ENCODE measurements at regions not wholly inside any gene's neighbourhood (a gene's known extent, or its start where the extent isn't known, plus 50 kb on each side); places are given as distances from the start of the nearest gene placed in this dataset.

DNA sequence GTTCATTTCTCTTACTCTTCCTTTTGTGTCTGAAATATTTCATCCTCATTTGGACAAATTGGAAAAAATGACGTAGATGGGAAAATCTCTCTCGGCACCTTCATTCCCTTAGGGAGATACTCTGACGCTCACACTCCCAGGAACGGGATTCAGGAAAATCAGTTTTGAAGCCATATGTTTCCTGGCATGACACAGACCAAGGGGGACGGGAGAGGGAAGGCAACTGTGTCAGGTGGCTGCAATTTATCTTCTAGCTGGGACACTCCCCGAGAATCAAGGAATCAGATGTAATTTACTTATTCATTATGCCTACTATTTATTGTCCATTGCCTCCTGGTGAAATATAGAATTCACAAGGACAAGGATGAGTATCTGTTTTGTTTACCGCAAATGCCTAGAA lies 65.5 kb downstream of the IRX5 start:
- H3K27me3 ChIP-seq (ENCODE audit: insufficient read depth, low read length, poor library complexity, severe bottlenecking), result no peaks in the 10 kb centered on the region
- H4K20me1 ChIP-seq (ENCODE audit: insufficient read depth, low read length, poor library complexity, severe bottlenecking), result no peaks in the 10 kb centered on the region
- no peaks in the 10 kb centered on the region for H3K9me2 ChIP-seq (replicated peaks; ENCODE audit: low read depth, low read length)
- H3F3A ChIP-seq (ENCODE audit: low read depth), result no peaks in the 10 kb centered on the region
- H3K79me2 ChIP-seq (ENCODE audit: insufficient read depth, low read length), result no peaks in the 10 kb centered on the region
- no peak overlapping the region for H3K4me2 ChIP-seq (ENCODE audit: low read depth, low read length, poor library complexity, severe bottlenecking)
- no peak overlapping the region for H3K4me3 ChIP-seq (ENCODE audit: low read length, poor library complexity, severe bottlenecking)
- no peak overlapping the region for H3K9ac ChIP-seq (ENCODE audit: low read depth, low read length, poor library complexity, severe bottlenecking)
- no peaks in the 10 kb centered on the region for H3K4me1 ChIP-seq (ENCODE audit: insufficient read depth, low read length, poor library complexity, severe bottlenecking)
- no peak overlapping the region for H2AFZ ChIP-seq (ENCODE audit: low read length)
- H3K36me3 ChIP-seq (ENCODE audit: insufficient read depth, low read length), result no peaks in the 10 kb centered on the region
- TF ChIP-seq, protein P1, sequence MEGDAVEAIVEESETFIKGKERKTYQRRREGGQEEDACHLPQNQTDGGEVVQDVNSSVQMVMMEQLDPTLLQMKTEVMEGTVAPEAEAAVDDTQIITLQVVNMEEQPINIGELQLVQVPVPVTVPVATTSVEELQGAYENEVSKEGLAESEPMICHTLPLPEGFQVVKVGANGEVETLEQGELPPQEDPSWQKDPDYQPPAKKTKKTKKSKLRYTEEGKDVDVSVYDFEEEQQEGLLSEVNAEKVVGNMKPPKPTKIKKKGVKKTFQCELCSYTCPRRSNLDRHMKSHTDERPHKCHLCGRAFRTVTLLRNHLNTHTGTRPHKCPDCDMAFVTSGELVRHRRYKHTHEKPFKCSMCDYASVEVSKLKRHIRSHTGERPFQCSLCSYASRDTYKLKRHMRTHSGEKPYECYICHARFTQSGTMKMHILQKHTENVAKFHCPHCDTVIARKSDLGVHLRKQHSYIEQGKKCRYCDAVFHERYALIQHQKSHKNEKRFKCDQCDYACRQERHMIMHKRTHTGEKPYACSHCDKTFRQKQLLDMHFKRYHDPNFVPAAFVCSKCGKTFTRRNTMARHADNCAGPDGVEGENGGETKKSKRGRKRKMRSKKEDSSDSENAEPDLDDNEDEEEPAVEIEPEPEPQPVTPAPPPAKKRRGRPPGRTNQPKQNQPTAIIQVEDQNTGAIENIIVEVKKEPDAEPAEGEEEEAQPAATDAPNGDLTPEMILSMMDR (conservative IDR thresholded peaks at IDR 0.05; ENCODE audit: low read length), result no peak
- no peak for TF ChIP-seq EZH2phosphoT487 (IDR thresholded peaks at IDR 0.05; ENCODE audit: borderline replicate concordance)
- H3K9me3 ChIP-seq (ENCODE audit: insufficient read depth, low read depth, low read length), result no peaks in the 10 kb centered on the region

DNA sequence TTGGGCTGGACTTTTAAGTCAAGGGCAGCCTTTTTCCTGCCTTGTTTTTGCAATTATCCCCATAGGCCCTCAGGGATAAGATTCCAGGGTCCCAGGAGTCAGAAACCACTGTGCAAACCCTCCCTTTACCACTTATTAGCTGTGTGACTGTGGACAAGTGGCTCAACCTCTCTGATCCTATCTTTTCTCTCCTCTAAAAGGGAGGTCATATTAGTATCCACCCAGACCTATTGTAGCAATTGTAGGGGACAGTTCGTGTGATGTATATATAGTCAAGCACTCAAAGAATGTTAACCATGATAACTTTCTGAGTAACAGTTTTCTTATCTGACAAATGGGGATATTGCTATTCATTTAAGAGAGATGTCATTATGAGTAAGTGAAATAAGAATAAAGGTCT lies 68.2 kb downstream of the IRX5 start:
- Histone ChIP-seq H3K4me3 (ENCODE audit: low read length, poor library complexity, severe bottlenecking) (no peak overlapping the region), H3K4me2 (ENCODE audit: low read depth, low read length, poor library complexity, severe bottlenecking) (no peak overlapping the region), H3K79me2 (ENCODE audit: insufficient read depth, low read length) (no peaks in the 10 kb centered on the region), H4K20me1 (ENCODE audit: insufficient read depth, low read length, poor library complexity, severe bottlenecking) (no peaks in the 10 kb centered on the region), H2AFZ (ENCODE audit: low read length) (no peak overlapping the region), H3K9me3 (ENCODE audit: insufficient read depth, low read depth, low read length) (no peaks in the 10 kb centered on the region), H3K4me1 (ENCODE audit: insufficient read depth, low read length, poor library complexity, severe bottlenecking) (no peaks in the 10 kb centered on the region), H3K36me3 (ENCODE audit: insufficient read depth, low read length) (no peaks in the 10 kb centered on the region), H3K9ac (ENCODE audit: low read depth, low read length, poor library complexity, severe bottlenecking) (no peak overlapping the region), H3K27me3 (ENCODE audit: insufficient read depth, low read length, poor library complexity, severe bottlenecking) (no peaks in the 10 kb centered on the region), H3F3A (ENCODE audit: low read depth) (no peaks in the 10 kb centered on the region), H3K9me2 (replicated peaks; ENCODE audit: low read depth, low read length) (no peaks in the 10 kb centered on the region)
- TF ChIP-seq EZH2phosphoT487 (IDR thresholded peaks at IDR 0.05; ENCODE audit: borderline replicate concordance), result no peak
- TF ChIP-seq, protein P1 (conservative IDR thresholded peaks at IDR 0.05; ENCODE audit: low read length), result no peak

DNA sequence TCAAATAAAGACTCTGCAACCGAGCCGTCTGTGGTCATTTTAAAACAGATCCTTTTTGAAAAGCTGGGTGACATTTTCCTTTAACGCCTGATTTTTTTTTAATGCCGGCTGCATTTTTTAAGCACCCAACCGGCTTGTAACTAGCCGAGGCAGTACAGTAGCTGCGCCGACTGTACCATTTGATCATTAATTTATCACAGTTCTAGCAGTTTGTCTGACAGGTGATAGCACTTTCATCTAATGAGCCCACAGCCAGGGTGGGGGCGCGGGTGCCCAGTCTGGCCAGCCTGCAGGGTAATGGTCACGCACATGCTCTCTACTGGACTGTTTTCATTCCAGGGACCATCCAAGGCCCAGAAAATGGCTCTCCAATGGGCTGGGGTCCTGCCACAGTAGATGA lies 68.8 kb downstream of the IRX5 start:
- TF ChIP-seq EZH2phosphoT487 (IDR thresholded peaks at IDR 0.05; ENCODE audit: borderline replicate concordance), result no peak
- TF ChIP-seq, protein P1 (conservative IDR thresholded peaks at IDR 0.05; ENCODE audit: low read length), result no peak
- H2AFZ ChIP-seq (ENCODE audit: low read length), result no peak overlapping the region
- no peaks in the 10 kb centered on the region for H4K20me1 ChIP-seq (ENCODE audit: insufficient read depth, low read length, poor library complexity, severe bottlenecking)
- H3K9me3 ChIP-seq (ENCODE audit: insufficient read depth, low read depth, low read length), result no peaks in the 10 kb centered on the region
- no peaks in the 10 kb centered on the region for H3F3A ChIP-seq (ENCODE audit: low read depth)
- H3K9ac ChIP-seq (ENCODE audit: low read depth, low read length, poor library complexity, severe bottlenecking), result no peak overlapping the region
- no peaks in the 10 kb centered on the region for H3K36me3 ChIP-seq (ENCODE audit: insufficient read depth, low read length)
- no peaks in the 10 kb centered on the region for H3K27me3 ChIP-seq (ENCODE audit: insufficient read depth, low read length, poor library complexity, severe bottlenecking)
- H3K9me2 ChIP-seq (replicated peaks; ENCODE audit: low read depth, low read length), result no peaks in the 10 kb centered on the region
- H3K79me2 ChIP-seq (ENCODE audit: insufficient read depth, low read length), result no peaks in the 10 kb centered on the region
- H3K4me1 ChIP-seq (ENCODE audit: insufficient read depth, low read length, poor library complexity, severe bottlenecking), result no peaks in the 10 kb centered on the region
- H3K4me3 ChIP-seq (ENCODE audit: low read length, poor library complexity, severe bottlenecking), result no peak overlapping the region
- H3K4me2 ChIP-seq (ENCODE audit: low read depth, low read length, poor library complexity, severe bottlenecking), result no peak overlapping the region

Measured in Loucy (cell line).